WERI-Rb-1 (cell line): ENCODE measurements at regions not wholly inside any gene's neighbourhood (a gene's known extent, or its start where the extent isn't known, plus 50 kb on each side); places are given as distances from the start of the nearest gene placed in this dataset.
A peak's percentile ranks its signal among the peaks of the same experiment; 100 is the strongest.

ENCODE experiments used
- DNase-seq: peaks from one replicate; pipeline ENCODE4 v3.0.0-alpha.2; 2020
- H3K27ac ChIP-seq: fragments of 250-450 bp; sonication (Bioruptor Pico); 2 replicates; pipeline ENCODE4 v1.5.1; 2020; ENCODE audit warnings: mild to moderate bottlenecking, moderate library complexity
- H3K27me3 ChIP-seq: fragments of 250-450 bp; sonication (Bioruptor Pico); 2 replicates; pipeline ENCODE4 v1.5.1; 2021; ENCODE audit warnings: mild to moderate bottlenecking, low read depth, moderate library complexity; ENCODE audit not compliant: insufficient read depth, severe bottlenecking
- H3K36me3 ChIP-seq: fragments of 250-450 bp; sonication (Bioruptor Pico); 2 replicates; pipeline ENCODE4 v1.5.1; 2020; ENCODE audit warnings: mild to moderate bottlenecking, moderate library complexity
- H3K4me3 ChIP-seq: 2 replicates; pipeline ENCODE4 v1.5.1; 2011; ENCODE audit warnings: low read depth, mild to moderate bottlenecking, control low read depth, low read length
- H3K9me3 ChIP-seq: fragments of 250-450 bp; sonication (Bioruptor Pico); 2 replicates; pipeline ENCODE4 v1.5.1; 2021; ENCODE audit warnings: mild to moderate bottlenecking, moderate library complexity; ENCODE audit not compliant: severe bottlenecking
- TF ChIP-seq, protein P1 (sequence below): IDR thresholded peaks from 2 replicates; pipeline ENCODE4 v1.5.1; 2011; ENCODE audit warnings: low read depth, mild to moderate bottlenecking, control low read depth, inconsistent platforms, low read length

DNA sequence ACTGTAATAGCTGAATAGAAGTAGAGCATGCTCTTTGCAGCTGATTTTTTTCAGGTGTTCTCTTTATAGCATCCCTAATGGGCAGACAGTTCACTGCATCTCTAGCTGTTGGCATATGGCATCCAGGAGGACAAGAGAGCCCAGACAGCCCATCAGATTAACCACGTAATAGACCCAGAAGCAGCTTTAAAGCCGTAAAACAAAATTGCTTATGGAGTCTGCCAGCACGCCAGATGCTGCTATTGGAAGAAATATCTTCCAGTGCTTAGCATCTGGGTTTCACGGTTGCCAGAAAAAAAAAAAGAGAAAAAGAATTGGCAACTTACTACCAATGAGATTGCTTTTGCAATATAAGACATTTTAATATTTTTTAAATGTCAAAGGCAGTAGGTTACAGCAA is 869.4 kb upstream of the NUDT12 start:
- Histone ChIP-seq H3K27me3 (no peaks in the 10 kb centered on the region), H3K4me3 (no peak overlapping the region), H3K27ac (no peak overlapping the region), H3K36me3 (no peaks in the 10 kb centered on the region), H3K9me3 (no peaks in the 10 kb centered on the region)
- TF ChIP-seq, protein P1, sequence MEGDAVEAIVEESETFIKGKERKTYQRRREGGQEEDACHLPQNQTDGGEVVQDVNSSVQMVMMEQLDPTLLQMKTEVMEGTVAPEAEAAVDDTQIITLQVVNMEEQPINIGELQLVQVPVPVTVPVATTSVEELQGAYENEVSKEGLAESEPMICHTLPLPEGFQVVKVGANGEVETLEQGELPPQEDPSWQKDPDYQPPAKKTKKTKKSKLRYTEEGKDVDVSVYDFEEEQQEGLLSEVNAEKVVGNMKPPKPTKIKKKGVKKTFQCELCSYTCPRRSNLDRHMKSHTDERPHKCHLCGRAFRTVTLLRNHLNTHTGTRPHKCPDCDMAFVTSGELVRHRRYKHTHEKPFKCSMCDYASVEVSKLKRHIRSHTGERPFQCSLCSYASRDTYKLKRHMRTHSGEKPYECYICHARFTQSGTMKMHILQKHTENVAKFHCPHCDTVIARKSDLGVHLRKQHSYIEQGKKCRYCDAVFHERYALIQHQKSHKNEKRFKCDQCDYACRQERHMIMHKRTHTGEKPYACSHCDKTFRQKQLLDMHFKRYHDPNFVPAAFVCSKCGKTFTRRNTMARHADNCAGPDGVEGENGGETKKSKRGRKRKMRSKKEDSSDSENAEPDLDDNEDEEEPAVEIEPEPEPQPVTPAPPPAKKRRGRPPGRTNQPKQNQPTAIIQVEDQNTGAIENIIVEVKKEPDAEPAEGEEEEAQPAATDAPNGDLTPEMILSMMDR = 0 out of 2 replicates have a peak, but pooled peaks have one; percentile 13
- DNase-seq = peak; percentile 62

DNA sequence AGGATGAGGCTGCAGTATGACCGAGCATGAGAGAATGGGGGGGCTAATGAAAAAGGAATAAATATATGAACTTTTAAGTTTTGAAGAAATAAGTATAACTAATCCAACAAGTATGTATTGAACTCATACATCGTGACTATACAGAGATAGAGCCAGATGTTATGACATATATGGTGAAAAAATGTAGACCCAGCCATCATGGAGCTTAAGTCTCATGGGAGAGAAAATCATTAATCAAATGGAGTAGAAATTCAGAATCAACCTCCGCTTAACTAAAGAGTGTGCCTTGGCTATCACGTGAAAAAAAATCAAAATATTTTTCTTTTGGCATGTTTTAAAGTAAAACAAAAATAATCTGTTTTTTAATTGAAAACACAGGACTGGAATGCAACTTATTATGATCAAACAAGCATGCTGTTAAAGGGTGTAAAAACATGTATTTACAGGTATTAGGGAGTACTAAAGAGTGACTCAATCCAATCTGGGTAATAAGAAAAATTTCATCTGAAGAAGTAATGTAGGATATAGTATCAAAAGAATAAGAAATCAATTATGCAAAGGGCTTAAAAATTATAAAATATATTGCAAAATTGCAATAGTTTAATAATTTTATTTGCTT is 868.5 kb upstream of the NUDT12 start:
- TF ChIP-seq, protein P1 = no peak
- H3K27me3 ChIP-seq = no peaks in the 10 kb centered on the region
- H3K27ac ChIP-seq = no peak overlapping the region
- no peak overlapping the region for H3K4me3 ChIP-seq
- DNase-seq = no peak
- no peaks in the 10 kb centered on the region for H3K36me3 ChIP-seq
- no peaks in the 10 kb centered on the region for H3K9me3 ChIP-seq

DNA sequence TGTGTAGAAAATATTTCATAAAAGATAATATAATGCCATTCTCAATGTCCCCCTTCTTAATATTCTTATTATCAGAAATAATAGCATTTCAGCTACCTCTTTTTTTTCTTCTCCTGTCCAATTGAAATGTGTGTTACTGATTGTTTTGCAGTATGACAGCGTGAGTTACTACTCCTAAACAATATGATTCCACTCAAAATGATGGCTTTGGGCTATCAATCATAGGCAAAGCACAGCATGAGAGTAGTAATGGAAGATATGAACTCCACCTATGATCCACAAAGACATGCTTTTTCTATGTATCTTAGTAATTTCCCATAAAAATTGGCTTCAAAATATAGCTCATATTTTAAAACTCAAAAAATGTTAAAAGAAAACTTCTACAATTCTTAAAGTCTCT is 867.3 kb upstream of the NUDT12 start:
- Histone ChIP-seq H3K36me3 (no peaks in the 10 kb centered on the region), H3K27me3 (no peaks in the 10 kb centered on the region), H3K4me3 (no peak overlapping the region), H3K27ac (no peak overlapping the region), H3K9me3 (no peaks in the 10 kb centered on the region)
- no peak for DNase-seq
- TF ChIP-seq, protein P1 = no peak

DNA sequence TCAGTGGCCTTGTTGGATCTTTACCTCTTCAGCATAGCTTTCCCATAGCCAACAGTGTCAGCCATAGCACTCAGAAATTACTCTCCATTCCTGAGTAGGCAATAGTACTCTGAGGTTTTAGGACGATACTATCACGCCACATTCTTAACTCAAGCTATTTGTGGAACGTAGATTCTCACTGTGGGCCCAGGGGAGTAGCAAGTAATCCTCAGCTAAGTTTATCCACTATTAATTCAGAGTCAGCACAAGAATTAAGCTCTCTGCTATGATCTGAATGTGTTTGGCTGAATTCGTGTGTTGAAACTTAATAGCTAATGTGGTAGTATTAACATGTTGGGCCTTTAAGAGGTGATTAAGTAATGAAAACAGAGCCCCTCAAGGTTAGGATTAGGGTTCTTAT is 858.8 kb upstream of the NUDT12 start:
- TF ChIP-seq, protein P1 = no peak
- H3K36me3 ChIP-seq = no peaks in the 10 kb centered on the region
- DNase-seq = no peak
- no peak overlapping the region for H3K4me3 ChIP-seq
- no peak overlapping the region for H3K27ac ChIP-seq
- H3K9me3 ChIP-seq = no peaks in the 10 kb centered on the region
- H3K27me3 ChIP-seq = no peaks in the 10 kb centered on the region

DNA sequence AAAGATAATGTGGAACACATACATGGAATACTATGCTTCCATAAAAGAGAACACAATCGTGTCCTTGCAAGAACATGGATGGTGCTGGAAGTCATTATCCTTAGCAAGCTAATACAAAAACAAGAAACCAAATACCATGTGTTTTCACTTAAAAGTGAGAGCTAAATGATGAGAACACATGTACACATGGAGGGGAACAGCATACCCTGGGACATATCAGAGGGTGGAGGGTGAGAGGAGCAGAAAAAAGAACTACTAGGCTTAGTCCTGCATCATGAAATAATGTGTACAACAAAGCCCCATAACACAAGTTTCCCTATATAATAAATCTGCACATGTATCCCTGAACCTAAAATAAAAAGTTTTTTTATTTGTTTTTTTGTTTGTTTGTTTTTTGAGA is 855.5 kb upstream of the NUDT12 start:
- H3K36me3 ChIP-seq = no peaks in the 10 kb centered on the region
- H3K27me3 ChIP-seq = no peaks in the 10 kb centered on the region
- H3K27ac ChIP-seq = no peak overlapping the region
- no peaks in the 10 kb centered on the region for H3K9me3 ChIP-seq
- no peak overlapping the region for H3K4me3 ChIP-seq
- DNase-seq = no peak
- TF ChIP-seq, protein P1 = no peak

DNA sequence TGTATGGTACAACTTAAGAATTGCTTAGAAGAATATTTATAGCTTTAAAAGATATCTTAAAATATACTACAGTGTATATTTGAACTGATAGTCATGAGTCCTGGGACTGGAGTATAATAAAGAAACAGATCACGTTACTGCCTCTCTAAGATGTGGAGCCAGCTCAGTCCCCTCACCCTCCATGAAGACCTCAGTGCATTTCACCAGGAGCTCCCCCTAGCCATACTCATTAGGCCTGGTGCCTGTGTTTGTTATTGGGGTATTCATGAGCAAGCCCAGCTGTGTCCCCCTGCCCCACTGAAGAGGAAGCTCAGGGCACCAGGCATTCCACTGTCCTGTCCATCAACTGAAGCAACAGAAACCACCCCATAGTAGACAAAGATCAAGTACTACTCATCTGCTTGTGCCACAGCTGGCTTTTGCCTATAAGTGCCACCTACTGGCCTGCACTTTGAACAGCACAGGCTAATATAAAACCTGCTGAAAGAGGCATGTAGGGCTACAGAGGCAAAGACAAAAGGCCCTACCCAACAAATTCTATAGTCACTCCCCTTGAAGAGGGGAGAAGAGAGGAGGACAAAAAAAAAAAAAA is 850.2 kb upstream of the NUDT12 start:
- Histone ChIP-seq H3K36me3 (no peaks in the 10 kb centered on the region), H3K27me3 (no peaks in the 10 kb centered on the region), H3K9me3 (no peaks in the 10 kb centered on the region), H3K4me3 (no peak overlapping the region), H3K27ac (no peak overlapping the region)
- peak; percentile 48 for DNase-seq
- TF ChIP-seq, protein P1 = peak; percentile 71
